Coronary artery (tissue), 2 donors: ENCODE measurements at regions not wholly inside any gene's neighbourhood (a gene's known extent, or its start where the extent isn't known, plus 50 kb on each side); places are given as distances from the start of the nearest gene placed in this dataset.

ENCODE experiments used
- DNase-seq: peaks from one replicate; pipeline ENCODE4 v3.0.0-alpha.2; 2017; ENCODE audit warnings: low spot score
- H3K27ac ChIP-seq, 2 donors: fragments of 200-600 bp; sonication (generic); one replicate each; pipeline ENCODE4 v1.5.1; 2016 to 2019
- H3K4me3 ChIP-seq: fragments of 200-600 bp; sonication (generic); 2 replicates; pipeline ENCODE4 v1.5.1; 2016; ENCODE audit warnings: mild to moderate bottlenecking, moderate library complexity
- TF ChIP-seq, protein P1 (sequence below): fragments of 200-600 bp; sonication (generic); IDR thresholded peaks from one replicate; pipeline ENCODE4 v1.5.1; 2019; ENCODE audit warnings: antibody characterized with exemption

DNA sequence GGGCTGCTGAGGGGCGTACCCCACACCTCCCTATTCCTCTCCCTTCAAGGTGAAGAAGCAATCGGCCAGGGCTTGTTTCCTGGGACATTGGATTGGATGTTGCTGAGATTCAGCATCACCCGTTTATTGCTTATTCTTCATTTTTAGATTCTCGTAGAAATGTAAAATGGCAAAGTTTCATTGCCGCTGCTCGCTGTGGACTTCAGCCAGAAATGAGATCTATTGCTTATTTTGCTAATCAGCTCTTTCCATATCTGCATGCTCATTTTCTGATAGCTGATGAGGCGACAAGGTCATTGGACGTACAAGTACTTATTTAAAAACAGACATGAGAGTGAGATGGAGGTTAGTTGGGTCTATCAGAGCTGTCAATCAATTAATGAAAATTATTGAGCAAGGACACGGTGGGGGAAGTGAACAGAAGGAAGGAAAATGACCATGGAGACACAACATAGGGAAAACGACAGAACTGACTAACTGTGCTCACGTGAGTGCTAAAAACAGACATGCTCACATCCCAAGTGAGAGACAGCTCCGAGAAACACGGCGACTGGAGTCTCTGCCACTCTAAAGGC lies 471.2 kb downstream of the NR2F2 start:
- TF ChIP-seq, protein P1, sequence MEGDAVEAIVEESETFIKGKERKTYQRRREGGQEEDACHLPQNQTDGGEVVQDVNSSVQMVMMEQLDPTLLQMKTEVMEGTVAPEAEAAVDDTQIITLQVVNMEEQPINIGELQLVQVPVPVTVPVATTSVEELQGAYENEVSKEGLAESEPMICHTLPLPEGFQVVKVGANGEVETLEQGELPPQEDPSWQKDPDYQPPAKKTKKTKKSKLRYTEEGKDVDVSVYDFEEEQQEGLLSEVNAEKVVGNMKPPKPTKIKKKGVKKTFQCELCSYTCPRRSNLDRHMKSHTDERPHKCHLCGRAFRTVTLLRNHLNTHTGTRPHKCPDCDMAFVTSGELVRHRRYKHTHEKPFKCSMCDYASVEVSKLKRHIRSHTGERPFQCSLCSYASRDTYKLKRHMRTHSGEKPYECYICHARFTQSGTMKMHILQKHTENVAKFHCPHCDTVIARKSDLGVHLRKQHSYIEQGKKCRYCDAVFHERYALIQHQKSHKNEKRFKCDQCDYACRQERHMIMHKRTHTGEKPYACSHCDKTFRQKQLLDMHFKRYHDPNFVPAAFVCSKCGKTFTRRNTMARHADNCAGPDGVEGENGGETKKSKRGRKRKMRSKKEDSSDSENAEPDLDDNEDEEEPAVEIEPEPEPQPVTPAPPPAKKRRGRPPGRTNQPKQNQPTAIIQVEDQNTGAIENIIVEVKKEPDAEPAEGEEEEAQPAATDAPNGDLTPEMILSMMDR = no peak
- no peak overlapping the region for H3K27ac ChIP-seq

DNA sequence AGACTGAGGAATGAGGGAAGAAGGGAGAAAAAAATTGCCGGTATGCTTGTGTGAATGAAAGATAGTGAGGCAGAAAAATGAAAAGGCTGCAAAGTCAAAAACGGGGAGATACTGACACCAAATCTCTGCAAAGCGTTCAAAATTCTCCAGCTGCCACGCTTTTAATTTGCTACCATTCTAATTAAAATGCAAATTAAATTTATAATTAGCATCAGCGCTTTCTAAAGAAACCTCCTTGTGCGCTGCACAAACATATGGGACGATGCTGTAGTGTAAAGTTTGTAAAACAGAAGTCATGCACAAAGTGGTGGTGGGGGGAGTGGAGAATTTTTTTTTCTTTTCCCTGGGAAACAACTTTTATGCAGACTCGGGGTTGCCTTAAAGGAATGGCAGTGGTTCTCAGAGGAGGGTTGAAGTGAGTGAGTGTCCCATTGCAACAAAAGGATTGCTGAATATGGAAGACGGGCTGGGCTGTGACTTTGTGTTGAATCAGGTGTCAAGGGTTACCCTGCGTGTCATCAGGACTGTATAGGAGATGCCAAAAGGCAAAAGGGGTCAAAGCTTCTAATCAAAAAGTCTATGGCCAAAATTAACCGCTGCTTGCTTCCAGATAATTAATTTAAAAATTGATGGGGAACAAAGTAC lies 472.2 kb downstream of the NR2F2 start:
- H3K27ac ChIP-seq = no peak overlapping the region
- TF ChIP-seq, protein P1 = no peak
- DNase-seq = no peak
- no peak overlapping the region for H3K4me3 ChIP-seq

More for the DNA sequence above, 471.2 kb downstream of the NR2F2 start:
- no peak for DNase-seq
- no peak overlapping the region for H3K4me3 ChIP-seq

DNA sequence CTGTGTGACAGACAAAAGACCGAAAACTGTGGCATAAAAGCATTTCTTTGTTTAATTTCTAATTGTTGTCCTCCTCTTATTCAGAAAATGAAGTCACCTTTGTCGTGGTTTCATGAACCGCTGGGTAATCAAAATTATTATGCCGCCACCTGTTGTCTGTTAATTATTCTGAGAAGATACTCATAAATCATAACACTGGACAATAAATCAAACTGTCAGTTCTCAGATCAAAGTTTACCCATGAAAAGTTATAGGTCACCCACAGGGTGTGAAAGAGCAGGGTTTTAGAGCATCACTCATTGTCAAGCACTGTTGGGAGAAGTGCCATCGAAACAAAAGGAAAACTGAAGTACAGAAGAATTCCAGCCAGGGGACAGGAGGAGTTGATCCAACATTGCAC lies 474.3 kb downstream of the NR2F2 start:
- TF ChIP-seq, protein P1 = no peak
- H3K4me3 ChIP-seq = no peak overlapping the region
- DNase-seq = no peak
- H3K27ac ChIP-seq = no peak overlapping the region

DNA sequence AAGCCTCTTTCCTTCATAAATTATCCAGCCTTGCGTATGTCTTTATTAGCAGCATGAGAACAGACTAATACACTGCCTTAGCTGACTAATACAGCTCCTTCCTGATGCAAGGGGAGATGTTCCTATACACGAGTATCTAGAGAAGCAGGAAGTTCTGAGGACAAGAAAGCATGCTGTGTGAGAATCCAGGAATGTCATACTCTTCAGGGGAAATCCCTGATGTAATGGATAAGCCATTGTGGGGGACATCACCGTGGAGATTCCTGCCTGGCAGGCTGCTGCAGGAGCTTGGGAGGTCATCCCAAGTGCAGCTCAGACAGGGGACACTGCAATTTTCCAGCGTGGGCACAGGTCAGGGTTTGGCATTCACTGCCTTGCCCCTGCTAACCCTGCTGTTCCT lies 476.9 kb downstream of the NR2F2 start:
- H3K4me3 ChIP-seq = no peak overlapping the region
- no peak for DNase-seq
- TF ChIP-seq, protein P1 = no peak
- H3K27ac ChIP-seq = no peak overlapping the region

DNA sequence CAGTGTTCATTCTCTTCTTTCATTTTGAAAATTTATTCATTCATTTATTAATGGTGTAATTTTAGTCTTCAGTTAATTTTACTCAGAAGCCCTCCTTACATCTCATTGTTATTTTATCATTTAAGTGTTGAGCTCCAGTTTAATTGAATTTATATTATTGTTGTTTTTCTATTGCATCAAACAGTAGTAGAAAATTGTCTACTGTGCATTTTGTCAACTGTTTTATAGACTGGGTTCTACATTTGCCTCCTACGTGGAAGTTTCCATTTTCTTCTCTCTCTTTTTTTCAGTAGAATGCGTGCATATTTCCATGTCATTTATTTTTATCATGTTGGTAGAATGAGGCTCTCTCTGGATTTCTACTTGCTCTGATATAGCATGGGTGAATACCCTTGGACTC lies 487.4 kb downstream of the NR2F2 start:
- H3K27ac ChIP-seq = no peak overlapping the region
- no peak overlapping the region for H3K4me3 ChIP-seq
- no peak for DNase-seq
- TF ChIP-seq, protein P1 = no peak

DNA sequence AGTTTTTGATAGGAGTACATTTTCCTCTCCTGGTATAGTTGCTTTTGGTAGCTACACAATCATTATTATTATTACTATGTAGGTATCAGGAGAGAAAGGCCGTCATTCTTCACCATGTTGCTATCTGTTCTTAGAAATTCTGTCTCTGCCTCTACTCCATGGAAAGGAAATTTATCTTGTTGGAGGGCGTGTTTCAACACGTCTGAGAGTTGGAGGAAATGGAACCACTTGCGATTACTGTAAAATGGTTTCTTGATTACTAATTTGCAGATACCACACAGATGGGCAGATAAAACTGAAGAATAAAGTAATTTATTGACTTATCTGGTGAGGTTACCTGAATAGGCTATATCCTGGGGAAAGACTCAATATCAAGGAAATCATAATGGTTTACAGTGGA lies 488.4 kb downstream of the NR2F2 start:
- Histone ChIP-seq H3K4me3 (no peak overlapping the region), H3K27ac (no peak overlapping the region)
- TF ChIP-seq, protein P1 = no peak
- no peak for DNase-seq

DNA sequence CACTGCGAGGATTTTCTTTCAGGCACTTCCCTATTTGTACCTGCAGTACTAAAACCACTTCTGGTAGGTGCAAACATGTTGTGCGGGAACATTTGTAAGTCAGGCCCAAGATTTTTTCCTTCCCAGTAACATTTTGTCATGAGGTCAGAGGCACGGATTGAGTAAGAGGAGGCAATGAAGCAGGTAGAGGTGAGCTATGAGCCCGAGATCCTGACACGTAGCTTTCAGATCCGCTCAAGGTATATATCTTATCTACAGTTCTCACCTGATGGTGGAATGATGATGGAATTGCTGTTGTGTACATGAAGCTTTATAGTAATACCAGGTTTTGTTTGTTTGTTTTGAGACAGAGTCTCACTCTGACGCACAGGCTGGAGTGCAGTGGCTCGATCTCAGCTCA lies 497.5 kb downstream of the NR2F2 start:
- TF ChIP-seq, protein P1 = no peak
- DNase-seq = no peak
- H3K4me3 ChIP-seq = no peak overlapping the region
- no peak overlapping the region for H3K27ac ChIP-seq
